ENCODE measurements at regions not wholly inside any gene's neighbourhood (a gene's known extent, or its start where the extent isn't known, plus 50 kb on each side); places are given as distances from the start of the nearest gene placed in this dataset.
"Not testable (repeated sequence)": the region's sequence is repeated elsewhere in the genome, so short reads cannot be mapped to it uniquely, and the experiment has no call there.

DNA sequence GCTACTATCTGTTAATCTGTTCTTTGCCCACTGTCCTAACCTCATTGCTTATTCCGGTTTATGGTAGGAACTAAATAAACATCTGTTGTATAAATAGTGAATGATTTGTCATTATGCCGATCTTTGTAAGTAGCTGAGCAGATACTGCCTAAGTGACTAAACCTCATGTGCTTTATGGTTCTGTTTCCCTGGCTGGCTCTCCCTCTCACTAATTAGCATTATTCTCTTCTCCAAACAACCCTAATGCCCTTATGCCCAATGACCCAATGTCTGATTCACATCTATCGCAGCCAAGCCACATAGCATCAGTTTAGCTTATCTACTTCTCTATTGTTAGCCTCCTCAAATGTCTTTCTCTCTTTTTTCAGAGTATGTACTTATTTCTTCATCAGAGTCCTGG, 462.3 kb upstream of the POT1 start:
- DNase-seq (ENCODE audit: low read depth, low spot score) = no peak

GRCh38 chr7:125390981-125391380, 461.4 kb upstream of the POT1 start:
- DNase-seq (ENCODE audit: low read depth, low spot score) = no peak

GRCh38 chr7:125386211-125386610, 456.6 kb upstream of the POT1 start:
- DNase-seq (ENCODE audit: low read depth, low spot score) = no peak

- no peak for DNase-seq (ENCODE audit: low read depth, low spot score)
Observed at GRCh38 chr7:125383324-125383723, 453.7 kb upstream of the POT1 start.

- no peak for DNase-seq (ENCODE audit: low read depth, low spot score)
Observed at GRCh38 chr7:125382401-125382800, 452.8 kb upstream of the POT1 start.

GRCh38 chr7:125375942-125376341, 446.3 kb upstream of the POT1 start:
- no peak for DNase-seq (ENCODE audit: low read depth, low spot score)

DNA sequence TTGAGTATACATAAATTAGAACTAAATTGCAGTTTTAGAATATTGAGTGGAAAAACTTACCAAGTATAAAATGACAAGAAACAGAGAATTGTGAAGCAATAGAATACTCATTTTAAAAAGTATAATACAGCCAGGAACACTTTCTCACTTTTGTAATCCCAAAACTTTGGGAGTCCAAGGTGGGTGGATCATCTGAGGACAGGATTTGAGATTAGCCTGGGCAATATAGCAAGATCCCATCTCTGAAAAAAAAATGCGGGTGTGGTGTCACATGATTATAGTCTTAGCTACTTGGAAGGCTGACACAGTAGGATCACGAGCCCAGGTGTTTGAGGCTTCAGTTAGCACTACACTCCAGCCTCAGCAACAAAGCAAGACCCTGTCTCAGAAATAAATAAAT, 440.9 kb upstream of the POT1 start:
- DNase-seq (ENCODE audit: low read depth, low spot score) = no peak

DNA sequence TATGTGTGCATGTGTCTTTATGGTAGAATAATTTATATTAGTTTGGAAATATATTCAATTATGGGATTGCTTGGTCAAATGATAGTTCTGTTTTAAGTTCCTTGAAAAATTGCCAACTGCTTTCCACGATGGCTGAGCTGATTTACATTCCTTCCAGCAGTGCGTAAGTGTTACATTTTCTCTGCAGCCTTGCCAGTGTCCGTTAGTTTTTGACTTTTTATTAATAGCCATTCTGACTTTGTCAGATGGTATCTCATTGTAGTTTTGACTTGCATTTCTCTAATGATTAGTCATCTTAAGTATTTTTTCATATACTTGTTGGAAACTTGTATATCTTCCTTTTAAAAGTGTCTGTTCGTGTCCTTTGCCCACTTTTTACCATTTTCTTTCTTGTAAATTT, 434.2 kb upstream of the POT1 start:
- no peak for DNase-seq (ENCODE audit: low read depth, low spot score)

DNA sequence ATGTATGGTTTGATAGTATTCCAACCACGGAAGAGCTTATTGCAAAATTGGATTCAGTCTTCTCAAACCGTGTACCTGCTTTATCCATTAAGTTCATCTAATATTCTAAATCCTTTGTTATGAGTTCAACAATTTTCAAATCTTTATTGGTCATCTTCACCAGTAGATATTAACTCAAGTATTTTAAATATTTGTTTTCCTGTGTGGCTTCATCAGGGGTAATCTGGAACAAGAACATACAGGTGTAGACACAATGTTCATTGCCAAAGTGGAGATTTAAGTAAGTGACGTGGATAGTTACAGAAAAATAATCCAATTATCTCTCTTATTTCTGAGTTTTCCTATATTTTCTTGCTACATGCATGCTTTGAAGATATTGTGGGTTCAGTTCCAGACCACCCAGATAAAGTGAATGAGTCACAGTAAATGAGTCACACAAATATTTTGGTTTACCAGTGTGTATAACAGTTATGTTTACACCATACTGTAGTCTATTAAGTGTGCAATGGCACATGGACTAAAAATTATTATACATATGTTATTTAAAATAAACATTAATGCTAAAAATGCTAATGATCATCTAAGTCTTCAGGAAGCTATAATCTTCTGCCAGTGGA, 429.0 kb upstream of the POT1 start:
- no peak for DNase-seq (ENCODE audit: low read depth, low spot score)

DNA sequence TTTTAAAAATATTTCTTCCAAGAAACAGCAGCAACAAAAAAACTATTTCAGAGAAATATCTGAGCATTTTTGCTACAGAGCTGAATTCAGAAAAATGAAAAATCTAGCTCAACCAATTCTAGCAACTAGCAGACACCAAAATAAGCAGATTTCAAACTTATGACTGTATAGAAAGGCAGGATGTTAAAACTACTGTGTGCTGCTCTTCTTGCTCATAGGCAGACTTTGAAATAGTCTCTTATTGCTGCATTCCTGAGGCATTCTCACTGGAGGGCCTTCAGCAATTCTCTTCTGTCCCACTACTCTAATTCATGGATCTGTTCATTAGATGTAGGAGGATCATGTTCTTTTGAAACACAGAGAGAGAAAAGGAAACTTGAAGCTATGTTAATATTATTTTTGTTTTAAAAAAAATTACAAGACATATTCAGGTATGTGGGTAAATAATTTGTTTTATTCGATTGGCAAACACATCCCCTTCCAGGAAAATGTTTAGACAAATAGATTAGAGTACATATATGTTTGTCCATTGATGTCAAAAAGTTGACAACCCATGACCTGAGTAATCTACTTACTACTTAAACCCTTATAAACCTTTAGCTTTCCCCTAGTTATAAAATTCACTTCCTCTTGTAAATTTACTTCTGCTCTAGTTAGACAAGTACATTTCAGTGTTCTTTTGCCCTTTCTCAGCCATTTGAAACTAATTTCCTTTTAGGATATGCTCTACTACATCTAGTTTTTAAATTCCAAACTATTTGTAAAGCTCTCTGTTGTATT, 428.2 kb upstream of the POT1 start:
- no peak for DNase-seq (ENCODE audit: low read depth, low spot score)

DNA sequence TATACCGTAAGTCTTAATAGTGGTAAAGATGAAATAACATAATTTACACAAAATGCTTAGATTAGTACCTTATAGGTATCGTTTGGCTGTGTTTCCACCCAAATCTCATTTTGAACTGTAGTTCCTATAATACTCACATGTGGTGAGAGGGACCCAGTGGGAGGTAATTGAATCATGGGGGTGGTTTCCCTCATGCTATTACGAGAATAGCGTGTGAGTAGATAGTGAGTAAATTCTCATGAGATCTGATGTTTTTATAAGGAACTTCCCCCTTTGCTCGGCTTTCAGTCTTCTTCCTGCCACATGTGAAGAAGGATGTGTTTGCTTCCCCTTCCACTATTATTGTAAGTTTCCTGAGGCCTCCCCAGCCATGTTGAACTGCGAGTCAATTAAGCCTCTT, 426.3 kb upstream of the POT1 start:
- no peak for DNase-seq (ENCODE audit: low read depth, low spot score)

DNA sequence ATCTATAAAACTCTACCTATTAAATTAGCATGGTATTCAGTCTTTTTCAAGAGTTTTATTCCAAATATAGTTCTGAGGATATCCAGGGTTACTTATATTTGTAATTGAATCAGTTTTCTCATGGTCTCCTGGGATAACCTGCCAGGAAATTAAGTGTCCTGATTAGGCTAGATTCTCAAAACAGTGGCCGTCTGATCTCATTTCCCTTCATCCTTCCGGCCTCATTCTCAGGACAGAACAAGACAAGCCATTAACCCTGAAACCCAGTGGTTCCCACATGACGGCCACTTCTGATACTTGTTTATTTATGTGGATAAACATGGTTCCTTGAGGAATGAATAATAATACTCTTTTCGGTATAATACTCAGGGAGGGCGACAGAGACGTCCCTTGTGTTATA, 417.6 kb upstream of the POT1 start:
- DNase-seq (ENCODE audit: low read depth, low spot score) = no peak

- DNase-seq (ENCODE audit: low read depth, low spot score) = no peak
Observed at GRCh38 chr7:125338110-125338509, 408.5 kb upstream of the POT1 start.

GRCh38 chr7:125336326-125336725, 406.7 kb upstream of the POT1 start:
- no peak for DNase-seq (ENCODE audit: low read depth, low spot score)

DNA sequence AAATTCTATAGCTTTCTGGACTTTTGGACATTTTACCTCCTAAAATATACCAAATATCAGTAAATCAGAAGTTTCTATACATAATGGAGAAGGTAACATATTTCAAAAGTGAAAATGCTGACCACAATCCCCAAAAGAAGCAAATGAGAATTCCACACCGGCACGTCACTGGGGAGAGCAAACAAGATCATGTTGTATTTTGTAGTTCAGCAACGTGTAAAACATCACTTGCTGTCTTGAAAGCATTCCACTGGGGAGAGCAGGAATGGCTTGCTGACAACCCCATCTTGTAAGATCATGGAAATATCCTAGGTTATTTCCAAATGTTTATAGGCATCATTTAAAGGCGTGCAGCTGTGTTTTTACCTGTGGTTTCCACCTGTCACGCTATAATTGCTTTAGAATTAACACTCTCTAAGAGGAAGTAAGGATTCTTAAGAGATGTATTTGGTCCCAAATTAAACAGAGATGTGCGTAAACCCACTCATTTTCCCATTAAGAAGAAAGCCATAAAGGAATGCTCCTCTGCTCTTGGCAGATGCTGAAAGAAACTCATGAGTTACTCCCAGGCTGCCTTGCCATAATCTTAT, 397.1 kb upstream of the POT1 start:
- no peak for DNase-seq (ENCODE audit: low read depth, low spot score)

DNA sequence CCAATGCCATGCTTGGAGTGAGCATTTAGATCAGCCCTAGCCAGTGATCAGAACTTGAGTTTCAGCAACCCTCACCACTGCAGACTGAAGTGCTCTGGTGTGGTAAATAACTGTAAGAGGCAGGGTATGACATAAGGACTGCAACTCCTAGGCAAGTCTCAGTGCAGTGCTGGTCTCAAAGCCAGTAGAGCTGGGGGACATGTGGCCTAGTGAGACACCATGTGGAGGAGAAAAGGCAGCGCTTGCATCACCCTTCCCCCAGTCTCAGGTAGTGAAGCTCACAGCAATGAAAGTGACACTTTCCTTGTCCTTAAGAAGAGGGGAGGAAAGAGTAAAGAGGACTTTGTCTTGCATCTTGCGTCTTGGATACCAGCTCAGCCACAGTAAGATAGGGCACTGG, 386.8 kb upstream of the POT1 start:
- DNase-seq (ENCODE audit: low read depth, low spot score) = peak; percentile 88

- no peak for DNase-seq (ENCODE audit: low read depth, low spot score)
Observed at GRCh38 chr7:125299003-125299765, 369.6 kb upstream of the POT1 start.

DNA sequence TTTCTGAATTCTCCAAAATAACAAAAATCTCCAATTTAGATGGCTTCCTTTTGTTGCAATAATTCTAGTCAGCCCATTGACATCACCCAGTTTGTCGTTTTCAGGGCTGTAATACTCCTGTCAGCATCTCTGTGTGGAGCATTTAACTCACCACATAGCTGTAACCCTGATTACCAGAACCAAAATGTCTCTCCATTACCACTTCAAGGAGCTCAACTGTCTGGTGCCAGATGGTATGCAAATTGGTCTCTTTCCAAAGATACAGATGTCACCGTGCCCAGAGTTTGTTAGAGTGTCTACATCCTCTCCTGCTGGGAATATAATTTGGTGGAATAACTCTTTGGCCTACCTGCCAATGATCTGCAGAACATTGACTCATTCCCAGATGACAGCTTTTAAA, 350.3 kb upstream of the POT1 start:
- peak; percentile 10 for DNase-seq (ENCODE audit: low read depth, low spot score)

- no peak for DNase-seq (ENCODE audit: low read depth, low spot score)
Observed at GRCh38 chr7:125278318-125278717, 348.7 kb upstream of the POT1 start.

DNA sequence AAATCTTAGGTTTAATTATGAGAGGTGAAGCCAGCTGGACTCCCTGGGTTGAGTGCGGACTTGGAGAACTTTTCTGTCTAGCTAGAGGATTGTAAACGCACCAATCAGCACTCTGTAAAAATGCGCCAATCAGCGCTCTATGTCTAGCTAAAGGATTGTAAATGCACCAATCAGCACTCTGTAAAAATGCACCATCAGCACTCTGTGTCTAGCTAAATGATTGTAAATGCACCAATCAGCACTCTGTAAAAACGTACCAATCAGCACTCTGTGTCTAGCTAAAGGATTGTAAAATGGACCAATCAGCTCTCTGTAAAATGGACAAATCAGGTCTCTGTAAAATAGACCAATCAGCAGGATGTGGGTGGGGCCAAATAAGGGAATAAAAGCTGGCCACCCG, 345.1 kb upstream of the POT1 start:
- DNase-seq (ENCODE audit: low read depth, low spot score) = not testable (repeated sequence)

DNA sequence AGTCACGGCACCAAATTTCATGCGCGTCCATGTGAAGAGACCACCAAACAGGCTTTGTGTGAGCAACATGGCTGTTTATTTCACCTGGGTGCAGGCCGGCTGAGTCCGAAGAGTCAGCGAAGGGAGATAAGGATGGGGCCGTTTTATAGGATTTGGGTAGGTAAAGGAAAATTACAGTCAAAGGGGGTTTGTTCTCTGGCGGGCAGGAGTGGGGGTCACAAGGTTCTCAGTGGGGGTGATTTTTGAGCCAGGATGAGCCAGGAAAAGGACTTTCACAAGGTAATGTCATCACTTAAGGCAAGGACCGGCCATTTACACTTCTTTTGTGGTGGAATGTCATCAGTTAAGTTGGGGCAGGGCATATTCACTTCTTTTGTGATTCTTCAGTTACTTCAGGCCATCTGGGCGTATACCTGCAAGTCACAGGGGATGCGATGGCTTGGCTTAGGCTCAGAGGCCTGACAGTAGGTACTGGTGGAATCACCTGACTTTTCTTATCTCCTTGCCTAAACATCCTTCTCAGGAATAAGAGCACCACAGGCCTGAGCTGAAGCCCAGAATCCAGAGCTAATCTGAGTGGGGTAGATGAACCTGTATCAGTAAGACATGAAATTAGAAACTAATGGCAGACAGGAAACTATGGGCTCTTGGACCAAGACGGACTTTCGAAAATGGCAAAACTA, 334.7 kb upstream of the POT1 start:
- DNase-seq (ENCODE audit: low read depth, low spot score) = peak; percentile 71

GRCh38 chr7:125258876-125259417, 329.3 kb upstream of the POT1 start:
- peak; percentile 67 for DNase-seq (ENCODE audit: low read depth, low spot score)

Data from ELF-1 (cell line).